Suprapubic skin (tissue), 3 donors: ENCODE measurements at regions not wholly inside any gene's neighbourhood (a gene's known extent, or its start where the extent isn't known, plus 50 kb on each side); places are given as distances from the start of the nearest gene placed in this dataset.

Experiments
- CTCF ChIP-seq, 2 donors: fragments of 200-600 bp in 1 of 2; fragments of 450-650 bp in 1 of 2; sonication (generic) in 1 of 2; IDR thresholded peaks; one replicate each; pipeline ENCODE4 v1.5.1; 2016 to 2019; ENCODE audit warnings: antibody characterized with exemption in 2 of 2, mild to moderate bottlenecking in 1 of 2, moderate library complexity in 1 of 2
- EP300 ChIP-seq: sonication (generic); formaldehyde crosslinking; IDR thresholded peaks from one replicate; pipeline ENCODE4 v1.6.1; 2017; ENCODE audit warnings: antibody characterized with exemption
- POLR2A ChIP-seq, 2 donors: fragments of 450-650 bp; IDR thresholded peaks; one replicate each; pipeline ENCODE4 v1.6.1; 2017; ENCODE audit warnings: antibody characterized with exemption in 2 of 2, mild to moderate bottlenecking in 2 of 2, moderate library complexity in 2 of 2

GRCh38 chr11:17142450-17142849, 65.0 kb upstream of the RPS13 start:
- TF ChIP-seq CTCF (IDR thresholded peaks at IDR 0.05), result no peak
- TF ChIP-seq POLR2A (IDR thresholded peaks at IDR 0.05), result no peak
- no peak for TF ChIP-seq EP300
